Brain pericyte (primary cell): ENCODE measurements at regions not wholly inside any gene's neighbourhood (a gene's known extent, or its start where the extent isn't known, plus 50 kb on each side); places are given as distances from the start of the nearest gene placed in this dataset.

ENCODE experiments used
- DNase-seq: peaks from one replicate; pipeline ENCODE4 v3.0.0-alpha.2; 2012; ENCODE audit warnings: low read depth, low spot score

GRCh38 chr1:87914396-87914795, 585.7 kb downstream of the LMO4 start:
- no peak for DNase-seq

GRCh38 chr1:87915771-87916170, 587.1 kb downstream of the LMO4 start:
- no peak for DNase-seq

DNA sequence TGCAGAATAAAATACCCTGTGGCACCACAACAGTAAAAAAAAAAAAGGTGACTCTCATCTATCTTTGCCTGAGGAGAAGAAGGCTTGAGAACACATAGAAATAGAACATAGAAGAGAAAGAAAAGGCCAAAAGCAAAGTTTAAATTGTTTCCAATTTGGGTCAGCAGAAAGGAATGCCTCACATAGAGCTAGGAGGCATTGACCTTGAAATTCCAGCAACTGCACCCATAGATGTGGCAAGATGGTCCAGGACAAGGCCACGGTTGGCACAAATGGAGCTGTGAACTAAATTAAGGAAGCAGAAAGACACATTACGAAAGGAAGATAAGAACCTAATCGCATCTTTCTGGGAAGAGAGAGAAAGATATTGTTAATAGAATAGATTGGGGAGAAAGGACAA, 588.3 kb downstream of the LMO4 start:
- DNase-seq: no peak

DNA sequence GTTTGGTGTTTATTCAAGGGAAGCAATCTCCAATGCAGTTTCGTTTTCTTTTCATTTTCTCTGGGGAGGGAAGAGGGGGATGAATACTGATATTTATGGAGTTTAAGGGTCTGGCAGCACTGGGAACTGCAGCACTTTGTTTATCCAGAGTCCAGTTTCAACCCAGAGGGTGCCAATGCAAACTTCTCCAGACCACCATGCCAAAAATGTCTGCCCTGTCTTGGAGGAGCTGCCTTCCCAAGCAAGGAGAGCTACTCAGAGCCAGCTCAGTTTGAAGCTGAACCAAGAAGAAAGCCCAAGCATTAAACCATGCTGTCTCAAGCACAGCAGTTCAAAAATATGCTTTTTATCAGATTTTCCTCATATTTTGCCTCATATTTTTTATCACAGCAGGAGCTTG, 589.7 kb downstream of the LMO4 start:
- no peak for DNase-seq

DNA sequence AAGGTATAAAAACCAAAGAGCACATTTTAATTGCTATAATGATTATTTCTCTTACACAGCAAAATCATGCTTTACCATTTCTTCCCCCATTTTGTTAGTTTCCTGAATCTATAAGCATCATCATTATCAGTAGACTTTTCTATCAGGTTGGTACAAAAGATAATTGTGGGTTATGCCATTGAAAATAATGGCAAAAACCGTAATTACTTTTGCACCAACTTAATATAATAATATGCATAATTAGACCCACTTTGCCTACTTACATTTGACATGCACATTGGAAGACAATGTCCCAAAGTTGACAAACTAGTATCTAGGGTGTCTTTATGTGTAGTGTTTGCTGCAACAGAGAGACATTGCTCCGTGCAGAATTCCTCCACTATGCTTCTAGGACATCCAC, 594.2 kb downstream of the LMO4 start:
- no peak for DNase-seq

DNA sequence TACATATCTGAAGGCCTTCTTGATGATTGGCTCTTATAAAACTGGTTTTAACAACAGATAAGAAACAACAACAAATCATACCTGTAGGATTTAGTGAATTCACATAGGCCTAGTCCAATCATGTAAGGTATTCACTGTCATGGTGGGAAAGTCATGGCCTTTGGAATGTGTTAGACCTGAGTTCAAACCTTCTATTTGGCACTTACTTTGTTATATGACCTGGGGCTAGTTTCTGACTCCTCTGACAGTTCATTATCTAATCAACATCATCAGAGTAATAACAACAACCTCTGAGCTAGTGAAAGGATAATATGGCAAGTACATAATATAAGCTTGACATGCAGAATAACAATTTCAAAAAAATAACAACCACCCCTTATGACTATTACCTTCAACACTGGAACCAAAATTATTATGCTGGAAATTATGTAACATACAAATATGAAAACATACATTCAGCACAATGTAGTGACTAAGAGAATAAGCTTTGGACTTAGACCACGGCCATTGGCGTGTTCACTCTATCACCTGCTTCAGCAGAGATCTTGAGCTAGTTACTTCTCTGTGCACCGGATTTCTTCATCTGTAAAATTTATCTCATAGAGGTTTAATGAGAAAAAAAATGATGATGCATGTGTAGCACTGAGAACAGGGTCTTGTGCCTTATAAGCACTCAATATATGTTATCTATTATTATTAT, 597.6 kb downstream of the LMO4 start:
- no peak for DNase-seq

DNA sequence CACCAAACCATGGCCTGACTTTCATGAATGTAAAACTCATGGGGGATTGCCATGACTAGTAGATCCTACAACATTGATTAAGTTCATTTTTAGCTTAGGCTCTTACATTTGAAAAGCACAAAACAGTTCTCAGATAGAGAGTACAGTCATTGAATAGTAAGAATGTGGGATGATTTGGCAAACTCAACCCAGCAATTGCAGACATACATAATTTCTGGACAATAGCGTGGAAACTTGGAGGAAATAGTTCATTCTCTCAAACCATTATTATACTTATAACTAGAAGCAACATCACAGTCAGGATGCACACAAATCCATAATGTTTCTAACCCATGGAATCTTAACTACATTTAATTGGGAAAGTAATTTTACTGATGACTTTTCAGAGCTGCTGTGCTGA, 598.2 kb downstream of the LMO4 start:
- DNase-seq: no peak

GRCh38 chr1:87927391-87928280, 599.0 kb downstream of the LMO4 start:
- no peak for DNase-seq

DNA sequence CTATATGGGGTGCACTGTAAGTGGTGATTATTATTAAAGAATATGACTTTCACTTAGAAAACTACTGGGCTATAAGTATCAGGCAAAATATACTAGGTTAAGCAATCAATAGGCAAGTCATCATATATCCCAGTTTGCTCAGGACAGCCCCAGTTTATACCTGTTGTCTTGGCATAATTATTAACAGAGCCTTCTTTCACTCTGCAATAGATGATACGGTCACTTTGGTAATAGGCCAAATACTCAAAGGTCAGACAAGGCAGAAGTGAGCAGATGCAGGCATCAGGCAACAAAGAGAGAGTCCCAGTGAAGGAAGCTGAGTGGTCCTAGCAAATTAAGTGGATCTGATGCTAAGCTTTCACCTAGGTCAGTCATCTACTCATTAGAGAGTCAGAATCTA, 599.9 kb downstream of the LMO4 start:
- DNase-seq: no peak

- no peak for DNase-seq
Measured at GRCh38 chr1:87929906-87930305, 601.2 kb downstream of the LMO4 start.

- DNase-seq: no peak
Measured at GRCh38 chr1:87930796-87931195, 602.1 kb downstream of the LMO4 start.

GRCh38 chr1:87933171-87933570, 604.5 kb downstream of the LMO4 start:
- DNase-seq: no peak

GRCh38 chr1:87935130-87935529, 606.5 kb downstream of the LMO4 start:
- no peak for DNase-seq

DNA sequence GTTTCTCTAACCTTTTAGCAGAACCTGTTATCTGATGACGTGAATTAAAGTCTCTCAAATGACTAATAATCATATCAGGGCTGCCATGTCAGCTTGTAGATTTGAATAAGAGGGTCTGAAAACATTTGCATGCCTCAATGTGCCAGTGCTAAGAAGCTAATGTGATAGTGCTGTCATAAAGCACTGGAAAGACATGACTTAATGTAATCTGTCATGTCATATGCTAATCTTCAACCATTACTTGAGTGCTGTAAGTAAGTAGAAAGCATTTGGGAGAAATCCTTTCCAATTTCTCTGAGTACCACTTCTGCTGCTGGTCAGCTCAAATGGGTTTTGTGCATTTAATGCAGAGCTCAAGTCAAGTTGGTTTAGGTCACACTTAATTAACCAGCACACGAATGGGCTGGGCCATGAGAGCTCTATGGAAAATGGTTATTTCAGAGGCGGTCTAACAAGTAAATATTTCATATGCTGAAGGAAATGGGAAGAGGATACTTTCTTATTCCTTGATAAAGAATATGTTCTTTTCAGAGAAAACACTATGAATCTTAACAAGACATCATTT, 609.2 kb downstream of the LMO4 start:
- no peak for DNase-seq

DNA sequence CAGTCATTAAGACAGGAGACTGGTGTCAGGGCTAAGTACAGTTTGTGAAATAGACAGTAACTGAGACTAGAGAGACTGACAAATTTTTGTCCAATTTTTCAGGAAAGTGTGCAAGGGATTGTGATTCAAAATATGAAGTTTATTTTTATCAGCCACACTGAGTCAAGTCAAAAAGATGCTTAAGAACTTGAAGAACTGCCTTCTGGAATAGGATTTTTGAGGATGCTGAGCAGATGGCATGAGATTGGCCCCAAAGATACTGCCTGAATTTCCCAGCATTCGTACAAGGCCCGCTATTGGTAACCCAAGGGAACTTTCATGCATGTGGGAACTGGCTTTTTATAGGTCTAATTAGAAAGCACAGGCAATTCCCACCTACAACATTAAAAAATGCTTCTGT, 610.0 kb downstream of the LMO4 start:
- DNase-seq: no peak

GRCh38 chr1:87939444-87939843, 610.8 kb downstream of the LMO4 start:
- no peak for DNase-seq

GRCh38 chr1:87940421-87940820, 611.7 kb downstream of the LMO4 start:
- DNase-seq: no peak

- DNase-seq: no peak
Measured at GRCh38 chr1:87941337-87941946, 612.8 kb downstream of the LMO4 start.

DNA sequence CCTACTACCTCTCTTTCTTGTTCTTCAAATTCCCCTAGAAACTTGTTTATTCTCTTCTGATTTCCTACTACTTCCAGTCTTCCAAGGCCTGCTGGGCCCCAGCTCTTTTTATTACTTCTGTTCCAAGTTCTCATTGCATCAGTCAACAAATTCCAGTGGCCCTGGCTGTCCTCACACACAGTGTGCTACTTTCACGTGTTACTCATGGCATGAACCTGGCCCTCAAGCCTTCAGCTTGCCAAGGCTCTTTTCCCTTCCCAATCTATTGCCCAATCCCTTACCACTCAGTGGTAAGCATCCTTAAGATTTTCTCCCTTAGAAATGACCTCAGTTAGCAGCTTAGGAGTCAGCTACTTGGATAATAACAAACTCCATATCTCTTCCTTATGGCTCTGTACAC, 613.5 kb downstream of the LMO4 start:
- no peak for DNase-seq

DNA sequence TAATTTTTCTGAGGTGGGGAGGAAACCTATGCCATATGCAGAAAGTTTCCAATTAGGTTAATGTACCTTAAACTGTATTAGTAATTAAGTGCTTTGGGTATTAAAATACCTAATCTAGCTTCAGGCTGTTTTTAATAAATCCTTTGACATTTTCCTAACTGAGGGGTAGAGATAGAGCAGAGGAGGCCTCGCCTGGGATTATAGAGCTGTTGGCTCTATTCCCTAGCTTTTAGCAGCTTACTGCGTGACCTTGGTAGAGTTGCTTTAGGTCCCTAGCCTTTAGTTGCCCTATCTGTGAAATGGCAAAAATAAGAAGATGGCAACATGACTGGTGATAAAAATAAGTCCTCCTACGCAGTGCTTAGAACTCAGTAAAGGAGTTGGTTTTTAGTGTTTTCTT, 621.0 kb downstream of the LMO4 start:
- DNase-seq: no peak

DNA sequence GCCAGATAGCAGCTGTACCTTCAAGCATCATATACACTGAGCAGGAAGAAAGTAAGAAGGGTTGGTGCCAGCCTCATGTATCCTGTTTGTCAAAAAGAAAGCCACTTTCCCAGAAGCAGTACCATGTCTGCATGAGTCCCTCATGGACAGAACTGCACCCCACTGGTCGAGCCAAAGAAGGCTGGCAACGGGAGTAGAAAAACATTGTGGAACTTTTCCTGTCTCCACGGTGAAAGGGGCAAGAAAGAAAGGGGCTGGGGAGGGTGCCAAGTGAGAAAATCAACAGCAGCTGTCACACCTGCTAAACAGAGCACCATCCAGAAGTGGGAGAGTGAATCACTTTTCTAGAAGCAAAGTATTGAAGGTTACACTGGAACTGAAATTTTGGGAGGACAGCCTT, 621.7 kb downstream of the LMO4 start:
- no peak for DNase-seq

- DNase-seq: no peak
Measured at GRCh38 chr1:87951409-87951808, 622.7 kb downstream of the LMO4 start.
